HS-27A (cell line): ENCODE measurements at regions not wholly inside any gene's neighbourhood (a gene's known extent, or its start where the extent isn't known, plus 50 kb on each side); places are given as distances from the start of the nearest gene placed in this dataset.
"Not testable (repeated sequence)": the region's sequence is repeated elsewhere in the genome, so short reads cannot be mapped to it uniquely, and the experiment has no call there.

Experiments used
- DNase-seq: peaks from one replicate; pipeline ENCODE4 v3.0.0-alpha.2; 2012; ENCODE audit warnings: low read depth, missing footprints

DNA sequence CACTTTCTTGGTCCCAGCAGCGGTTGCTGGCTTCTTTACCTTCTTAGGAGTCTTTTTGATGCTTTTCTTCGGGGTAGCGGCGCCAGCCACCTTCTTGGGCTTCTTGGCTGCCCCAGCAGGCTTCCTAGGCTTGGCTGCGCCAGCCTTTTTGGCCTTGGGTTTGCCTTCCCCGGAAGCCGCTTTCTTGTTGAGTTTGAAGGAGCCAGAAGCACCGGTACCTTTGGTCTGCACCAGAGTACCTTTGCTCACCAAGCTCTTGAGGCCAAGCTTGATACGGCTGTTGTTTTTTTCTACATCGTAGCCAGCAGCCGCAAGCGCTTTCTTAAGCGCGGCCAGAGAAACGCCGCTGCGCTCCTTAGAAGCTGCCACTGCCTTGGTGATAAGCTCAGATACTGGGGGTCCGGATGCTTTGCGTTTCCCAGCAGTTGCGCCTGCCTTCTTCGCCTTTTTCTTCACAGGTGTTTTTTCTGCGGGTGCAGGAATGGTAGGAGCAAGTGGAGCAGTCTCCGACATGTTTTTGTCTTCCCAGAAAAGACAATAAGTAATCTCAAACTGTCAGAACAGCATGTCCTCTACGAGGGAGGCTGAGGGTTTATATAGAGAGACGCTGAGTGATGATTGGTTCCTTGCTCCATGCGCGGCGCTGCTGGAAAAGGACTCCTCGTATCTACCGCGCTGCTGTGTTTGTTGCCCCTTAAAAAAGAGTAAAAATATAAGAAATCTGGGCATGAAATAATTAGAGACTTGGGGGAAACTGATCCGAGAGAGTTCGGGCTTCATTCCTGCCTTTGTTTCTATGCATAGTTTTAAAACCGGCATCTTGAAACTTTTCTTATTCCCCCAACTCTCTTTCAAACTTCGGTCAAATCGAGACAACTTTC, 130.3 kb upstream of the BTN3A2 start:
- peak; percentile 39 for DNase-seq

DNA sequence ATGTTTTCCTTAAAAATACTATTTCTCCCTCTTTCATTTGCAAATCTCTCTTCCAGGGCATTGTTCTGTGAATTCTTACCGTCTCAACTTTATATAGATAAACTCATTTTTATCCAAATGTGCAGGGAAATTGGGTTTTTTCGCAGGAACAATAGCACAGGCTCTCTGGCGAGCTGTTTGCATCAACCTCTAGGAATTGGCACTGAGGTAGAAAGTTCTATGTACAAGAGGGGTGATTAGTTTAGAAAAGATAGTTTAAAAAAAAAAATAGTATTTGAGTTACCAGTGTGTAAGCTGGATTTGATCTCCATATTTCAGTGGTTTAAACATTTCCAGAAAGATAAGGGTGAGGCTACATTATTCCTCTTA, 129.7 kb upstream of the BTN3A2 start:
- no peak for DNase-seq

GRCh38 chr6:26239415-26239814, 125.6 kb upstream of the BTN3A2 start:
- not testable (repeated sequence) for DNase-seq

- DNase-seq, result no peak
These were observed 124.6 kb upstream of the BTN3A2 start for GRCh38 chr6:26240157-26241032.

- DNase-seq, result no peak
These were observed 123.7 kb upstream of the BTN3A2 start for GRCh38 chr6:26241033-26241895.

DNA sequence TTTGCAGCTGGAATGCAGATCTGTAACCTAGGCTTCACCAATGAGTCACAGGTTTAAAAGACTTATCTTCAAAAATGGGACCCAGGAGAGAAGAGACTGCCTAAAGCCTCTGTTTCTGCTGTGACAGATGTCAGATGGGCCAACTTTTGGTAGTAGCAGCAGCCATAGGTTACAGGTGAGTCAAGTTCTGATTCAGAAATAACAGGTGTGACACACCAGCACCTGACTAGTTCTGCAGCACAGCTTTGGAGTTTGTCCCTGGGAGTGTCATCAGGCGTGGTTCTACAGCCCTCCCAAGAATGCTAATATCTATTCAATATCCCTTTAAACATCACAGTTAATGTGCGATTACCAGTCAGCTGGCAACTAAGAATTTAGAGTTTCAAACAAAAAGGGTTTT, 121.9 kb upstream of the BTN3A2 start:
- no peak for DNase-seq

GRCh38 chr6:26243752-26244151, 121.2 kb upstream of the BTN3A2 start:
- DNase-seq, result no peak

- DNase-seq, result no peak
These were observed 118.9 kb upstream of the BTN3A2 start for GRCh38 chr6:26246058-26246457.

DNA sequence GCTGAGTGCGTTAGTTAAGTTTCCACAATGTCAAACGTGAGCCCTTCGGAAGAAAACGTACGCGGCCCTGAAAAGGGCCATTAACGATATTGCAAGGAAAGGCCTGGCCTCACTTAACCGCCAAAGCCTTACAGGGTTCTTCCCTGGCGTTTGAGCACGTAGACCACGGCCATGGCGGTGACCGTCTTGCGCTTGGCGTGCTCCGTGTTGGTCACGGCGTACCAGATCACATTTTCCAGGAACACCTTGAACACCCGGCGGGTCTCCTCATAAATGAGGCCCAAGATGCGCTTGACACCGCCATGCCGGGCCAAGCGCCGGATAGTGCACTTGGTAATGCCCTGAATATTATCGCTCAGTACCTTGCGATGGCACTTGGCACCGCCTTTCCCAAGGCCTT, 118.4 kb upstream of the BTN3A2 start:
- DNase-seq, result no peak

DNA sequence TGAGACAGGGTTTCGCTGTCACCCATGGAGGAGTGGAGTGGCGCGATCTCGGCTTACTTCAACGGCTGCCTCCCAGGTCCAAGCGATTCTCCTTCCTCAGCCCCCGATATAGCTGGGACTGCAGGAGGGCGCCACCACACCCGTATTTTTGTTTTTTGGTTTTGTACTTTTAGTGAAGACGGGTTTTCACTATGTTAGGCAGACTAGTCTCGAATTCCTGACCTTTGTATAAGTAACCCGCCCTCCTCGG, 115.4 kb upstream of the BTN3A2 start:
- no peak for DNase-seq

- DNase-seq, result no peak
These were observed 114.9 kb upstream of the BTN3A2 start for GRCh38 chr6:26249957-26250697.

GRCh38 chr6:26250698-26251044, 114.3 kb upstream of the BTN3A2 start:
- DNase-seq, result no peak

- DNase-seq, result no peak
These were observed 113.5 kb upstream of the BTN3A2 start for GRCh38 chr6:26251354-26252076.

GRCh38 chr6:26252077-26252472, 112.9 kb upstream of the BTN3A2 start:
- no peak for DNase-seq

DNA sequence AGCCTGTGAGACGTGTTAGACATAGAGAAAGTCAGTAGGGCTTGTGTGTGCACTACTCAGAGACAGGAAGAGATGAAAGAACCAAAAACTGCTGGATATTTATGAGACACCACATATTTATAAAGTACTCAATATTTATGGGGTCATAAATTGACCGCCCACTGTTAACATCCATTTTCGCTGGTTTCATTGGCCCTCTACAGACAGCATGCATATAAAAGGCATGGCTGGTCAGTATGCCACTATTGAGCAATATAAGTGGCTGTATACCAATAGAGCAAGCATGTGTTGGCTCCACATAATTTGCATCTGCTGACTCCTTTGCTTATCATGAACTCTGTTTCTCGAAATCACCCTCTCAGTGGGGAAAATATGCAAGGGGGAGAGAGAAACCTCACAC, 110.3 kb upstream of the BTN3A2 start:
- no peak for DNase-seq

- no peak for DNase-seq
These were observed 107.7 kb upstream of the BTN3A2 start for GRCh38 chr6:26257272-26257671.

- DNase-seq, result no peak
These were observed 106.6 kb upstream of the BTN3A2 start for GRCh38 chr6:26258212-26258977.

- no peak for DNase-seq
These were observed 104.8 kb upstream of the BTN3A2 start for GRCh38 chr6:26260110-26260637.

- DNase-seq, result no peak
These were observed 104.1 kb upstream of the BTN3A2 start for GRCh38 chr6:26260725-26261490.
